IMR-90 (cell line): ENCODE measurements at regions not wholly inside any gene's neighbourhood (a gene's known extent, or its start where the extent isn't known, plus 50 kb on each side); places are given as distances from the start of the nearest gene placed in this dataset.

Experiments
- ATAC-seq: fragments of 200-7000 bp; cut with Tn5 transposase; 2 replicates; pipeline ENCODE4 v1.9.1; 2020; ENCODE audit warnings: low read depth, mild to moderate bottlenecking, moderate library complexity
- BruUV-seq: library from RNA; stranded (reverse); fragments of 400-500 nt; replicated peaks from 2 replicates; lab custom pipeline; 2021; lab: Mats Ljungman, UMichigan
- CTCF ChIA-PET: fragments of 300-600 bp; formaldehyde crosslinking; extraction: SDS; loops from one replicate; lab custom pipeline; 2021; ENCODE audit warnings: antibody characterized with exemption; lab: Yijun Ruan, JAX
- POLR2A ChIA-PET: fragments of 300-600 bp; sonication (Branson Sonifier 250); formaldehyde crosslinking; loops from one replicate; lab custom pipeline; 2022; ENCODE audit warnings: antibody characterized with exemption; ENCODE audit not compliant: unreplicated experiment; lab: Charles Lee
- DNase-seq: peaks from one replicate; pipeline ENCODE4 v3.0.0; 2013
- H2AFZ ChIP-seq: replicated peaks from 2 replicates; pipeline ENCODE3; 2013; ENCODE audit warnings: low read length, mild to moderate bottlenecking; ENCODE audit not compliant: poor library complexity
- H2AK5ac ChIP-seq: 2 replicates; pipeline ENCODE4 v1.6.1; 2013; ENCODE audit warnings: low read depth, low read length, inconsistent platforms
- H2AK9ac ChIP-seq: replicated peaks from 2 replicates; pipeline ENCODE3; 2013; ENCODE audit warnings: mild to moderate bottlenecking, low read depth, low read length, moderate library complexity; ENCODE audit not compliant: poor library complexity
- H2BK120ac ChIP-seq: 2 replicates; pipeline ENCODE4 v1.6.1; 2013; ENCODE audit warnings: low read depth, low read length, inconsistent platforms
- H2BK15ac ChIP-seq: 3 replicates; pipeline ENCODE4 v1.6.1; 2013; ENCODE audit warnings: low read depth, low read length, inconsistent platforms
- H2BK20ac ChIP-seq: 2 replicates; pipeline ENCODE4 v1.6.1; 2013; ENCODE audit warnings: low read depth, mild to moderate bottlenecking, inconsistent platforms, low read length, moderate library complexity
- H2BK5ac ChIP-seq: 2 replicates; pipeline ENCODE4 v1.6.1; 2013; ENCODE audit warnings: mild to moderate bottlenecking, low read depth, low read length, inconsistent platforms; ENCODE audit not compliant: poor library complexity, severe bottlenecking
- H3K14ac ChIP-seq: replicated peaks from 2 replicates; pipeline ENCODE4 v1.6.1; 2013; ENCODE audit warnings: low read depth, low read length, inconsistent platforms
- H3K18ac ChIP-seq: 2 replicates; pipeline ENCODE4 v1.6.1; 2013; ENCODE audit warnings: low read depth, low read length, control low read depth
- H3K23ac ChIP-seq: 2 replicates; pipeline ENCODE4 v1.6.1; 2013; ENCODE audit warnings: low read depth, low read length, inconsistent platforms
- H3K27ac ChIP-seq: 2 replicates; pipeline ENCODE4 v1.5.1; 2013; ENCODE audit warnings: mild to moderate bottlenecking, control low read depth, low read length; ENCODE audit not compliant: insufficient read depth
- H3K27me3 ChIP-seq: 2 replicates; pipeline ENCODE4 v1.6.1; 2013; ENCODE audit warnings: low read length; ENCODE audit not compliant: control insufficient read depth, insufficient read depth
- H3K36me3 ChIP-seq: 2 replicates; pipeline ENCODE4 v1.6.1; 2013; ENCODE audit warnings: low read length, mixed read lengths; ENCODE audit not compliant: control insufficient read depth, insufficient read depth
- H3K4ac ChIP-seq: 2 replicates; pipeline ENCODE4 v1.6.1; 2013; ENCODE audit warnings: low read depth, low read length, inconsistent platforms
- H3K4me1 ChIP-seq: 2 replicates; pipeline ENCODE4 v1.6.1; 2013; ENCODE audit warnings: low read length, mixed read lengths; ENCODE audit not compliant: control insufficient read depth, insufficient read depth
- H3K4me2 ChIP-seq: 2 replicates; pipeline ENCODE4 v1.6.1; 2013; ENCODE audit warnings: low read depth, mild to moderate bottlenecking, control low read depth, low read length, moderate library complexity
- H3K4me3 ChIP-seq: 2 replicates; pipeline ENCODE4 v1.5.1; 2013; ENCODE audit warnings: low read depth, mild to moderate bottlenecking, control low read depth, low read length, moderate library complexity; ENCODE audit not compliant: insufficient read depth
- H3K56ac ChIP-seq: 2 replicates; pipeline ENCODE4 v1.6.1; 2013; ENCODE audit warnings: low read length, inconsistent platforms; ENCODE audit not compliant: insufficient read depth; ENCODE audit errors: extremely low read depth
- H3K79me1 ChIP-seq, 2 experiments: 2 replicates each; pipeline ENCODE4 v1.6.1; 2013; ENCODE audit warnings: low read length in 2 of 2, inconsistent platforms in 1 of 2, low read depth in 1 of 2
- H3K9ac ChIP-seq: 2 replicates; pipeline ENCODE4 v1.6.1; 2013; ENCODE audit warnings: low read depth, low read length, control low read depth
- H3K9me1 ChIP-seq: 2 replicates; pipeline ENCODE4 v1.6.1; 2013; ENCODE audit warnings: low read length, inconsistent platforms; ENCODE audit not compliant: insufficient read depth
- H3K9me3 ChIP-seq: 2 replicates; pipeline ENCODE4 v1.6.1; 2013; ENCODE audit warnings: low read length; ENCODE audit not compliant: control insufficient read depth, insufficient read depth
- H4K20me1 ChIP-seq: 2 replicates; pipeline ENCODE4 v1.6.1; 2013; ENCODE audit warnings: low read length, inconsistent platforms; ENCODE audit not compliant: insufficient read depth
- H4K5ac ChIP-seq: 2 replicates; pipeline ENCODE4 v1.6.1; 2013; ENCODE audit warnings: mild to moderate bottlenecking, low read depth, low read length, control low read depth
- H4K8ac ChIP-seq, 2 experiments: 2 replicates each; pipeline ENCODE4 v1.6.1; 2013; ENCODE audit warnings: low read depth in 2 of 2, low read length in 2 of 2, control low read depth in 1 of 2, inconsistent platforms in 1 of 2
- H4K91ac ChIP-seq: 2 replicates; pipeline ENCODE4 v1.6.1; 2013; ENCODE audit warnings: low read depth, low read length, inconsistent platforms; ENCODE audit not compliant: insufficient read depth
- BHLHE40 ChIP-seq: fragments of 150-350 bp; IDR thresholded peaks from 2 replicates; pipeline ENCODE4 v1.6.1; 2016; ENCODE audit warnings: mild to moderate bottlenecking, low read depth, low read length
- CEBPB ChIP-seq: IDR thresholded peaks from 2 replicates; pipeline ENCODE4 v1.6.1; 2012; ENCODE audit warnings: low read depth, low read length, improper control_type of control experiment
- CHD1 ChIP-seq: IDR thresholded peaks from 2 replicates; pipeline ENCODE4 v1.6.1; 2012; ENCODE audit warnings: low read depth, low read length, improper control_type of control experiment
- CTCF ChIP-seq: conservative IDR thresholded peaks from 2 replicates; pipeline ENCODE4 v1.5.1; 2012; ENCODE audit warnings: mild to moderate bottlenecking, low read depth, low read length, improper control_type of control experiment
- ELK1 ChIP-seq: fragments of 150-350 bp; IDR thresholded peaks from 2 replicates; pipeline ENCODE4 v1.6.1; 2016; ENCODE audit warnings: low read depth, mild to moderate bottlenecking, low read length, moderate library complexity, borderline replicate concordance
- FOS ChIP-seq: fragments of 150-350 bp; IDR thresholded peaks from 2 replicates; pipeline ENCODE4 v1.6.1; 2016; ENCODE audit warnings: low read depth, low read length
- MAFK ChIP-seq: IDR thresholded peaks from 2 replicates; pipeline ENCODE4 v1.6.1; 2012; ENCODE audit warnings: low read depth, low read length, improper control_type of control experiment
- MAZ ChIP-seq: IDR thresholded peaks from 2 replicates; pipeline ENCODE4 v1.6.1; 2012; ENCODE audit warnings: low read depth, mild to moderate bottlenecking, low read length, improper control_type of control experiment, moderate library complexity, borderline replicate concordance
- MXI1 ChIP-seq: IDR thresholded peaks from 2 replicates; pipeline ENCODE4 v1.6.1; 2012; ENCODE audit warnings: low read depth, mild to moderate bottlenecking, low read length, moderate library complexity, borderline replicate concordance
- NFE2L2 ChIP-seq: fragments of 150-350 bp; IDR thresholded peaks from 2 replicates; pipeline ENCODE4 v1.6.1; 2016; ENCODE audit warnings: low read depth, mild to moderate bottlenecking, low read length
- POLR2A ChIP-seq: IDR thresholded peaks from 2 replicates; pipeline ENCODE4 v1.6.1; 2012; ENCODE audit warnings: mild to moderate bottlenecking, low read depth, low read length
- RAD21 ChIP-seq: IDR thresholded peaks from 2 replicates; pipeline ENCODE4 v1.6.1; 2012; ENCODE audit warnings: low read length, improper control_type of control experiment
- RCOR1 ChIP-seq: IDR thresholded peaks from 2 replicates; pipeline ENCODE4 v1.6.1; 2012; ENCODE audit warnings: mild to moderate bottlenecking, low read length, improper control_type of control experiment; ENCODE audit not compliant: insufficient replicate concordance
- RFX5 ChIP-seq: IDR thresholded peaks from 2 replicates; pipeline ENCODE4 v1.8.0; 2012; ENCODE audit warnings: low read depth, mild to moderate bottlenecking, low read length, moderate library complexity
- SMC3 ChIP-seq: fragments of 150-350 bp; IDR thresholded peaks from 2 replicates; pipeline ENCODE4 v1.6.1; 2016; ENCODE audit warnings: low read depth, mild to moderate bottlenecking, antibody characterized with exemption, low read length, moderate library complexity
- USF2 ChIP-seq: fragments of 150-350 bp; IDR thresholded peaks from 2 replicates; pipeline ENCODE4 v1.6.1; 2017; ENCODE audit warnings: mild to moderate bottlenecking, antibody characterized with exemption, low read length, low read depth
- WGBS, 2 experiments: methylation state at CpG; one replicate each; pipeline versions ENCODE4 v1.1.5 to v1.1.7; 2013; ENCODE audit warnings: missing lambda C conversion rate in 2 of 2; ENCODE audit not compliant: insufficient read length in 1 of 2; ENCODE audit errors: extremely low coverage in 2 of 2; 5-methylcytosine and 5-hydroxymethylcytosine counted together
- dilution Hi-C: fragments of 300-500 bp; cut with HindIII; formaldehyde crosslinking; loops from one replicate; pipeline ENCODE4 v1.14.3; 2018; ENCODE audit warnings: low sequenced_read_pairs; ENCODE audit not compliant: unreplicated experiment
- in situ Hi-C: fragments of 300-500 bp; cut with MboI; formaldehyde crosslinking; loops from 3 replicates; pipeline ENCODE4 v1.14.3; 2019; ENCODE audit warnings: low sequenced_read_pairs, inconsistent platforms, mixed read lengths
- intact Hi-C: fragments of 100-400 bp; cut with micrococcal nuclease; formaldehyde crosslinking; loops from 2 replicates; pipeline ENCODE4 v1.10.0; 2022

- H3K36me3 ChIP-seq, result no peaks in the 10 kb centered on the region
- in situ Hi-C loops (no loop called here), dilution Hi-C loops (no loop called here), intact Hi-C loops (no loop called here)
- POLR2A ChIA-PET, result no interaction called here
- no peak overlapping the region for H3K18ac ChIP-seq
- no peak overlapping the region for H2BK120ac ChIP-seq
- H3K4ac ChIP-seq, result no peak overlapping the region
- DNase-seq (no peak), ATAC-seq (no peak)
- H2BK20ac ChIP-seq, result no peak overlapping the region
- no peak overlapping the region for H4K8ac ChIP-seq
- H3K56ac ChIP-seq, result no peak overlapping the region
- no peak for TF ChIP-seq USF2
- no peak for TF ChIP-seq MAZ
- no peak for TF ChIP-seq POLR2A
- no peak for TF ChIP-seq MXI1
- no peak for TF ChIP-seq MAFK
- no peak for TF ChIP-seq CTCF
- TF ChIP-seq RAD21, result no peak
- no peak for TF ChIP-seq CHD1
- TF ChIP-seq RFX5, result no peak
- TF ChIP-seq CEBPB, result no peak
- no peak for TF ChIP-seq SMC3
- no peak for TF ChIP-seq BHLHE40
- TF ChIP-seq NFE2L2, result no peak
- no peak for TF ChIP-seq ELK1
- TF ChIP-seq RCOR1, result no peak
- TF ChIP-seq FOS, result no peak
- H3K14ac ChIP-seq, result no peak overlapping the region
- H2BK5ac ChIP-seq, result no peak overlapping the region
- CTCF ChIA-PET, result interaction anchor here (0.6 kb wide), 1 partner anchor 173 kb away, joined by 3 read pairs; no protein-coding TSS in a partner anchor
- no peak overlapping the region for H3K4me2 ChIP-seq
- no peak overlapping the region for H3K4me3 ChIP-seq
- H2BK15ac ChIP-seq, result no peak overlapping the region
- no peak overlapping the region for H2AK9ac ChIP-seq
- BruUV-seq, result no TSS peak
- H2AK5ac ChIP-seq, result no peak overlapping the region
- H3K79me1 ChIP-seq, result no peaks in the 10 kb centered on the region
- no peaks in the 10 kb centered on the region for H3K9me1 ChIP-seq
- no peaks in the 10 kb centered on the region for H3K27me3 ChIP-seq
- no peak overlapping the region for H4K5ac ChIP-seq
- H3K23ac ChIP-seq, result no peak overlapping the region
- H3K4me1 ChIP-seq, result no peaks in the 10 kb centered on the region
- WGBS, 2 experiments, result no CpG with 5 or more reads among the region's 1 CpG
- no peak overlapping the region for H3K27ac ChIP-seq
- H4K91ac ChIP-seq, result no peak overlapping the region
- H4K20me1 ChIP-seq, result no peaks in the 10 kb centered on the region
- no peak overlapping the region for H2AFZ ChIP-seq
- H3K9me3 ChIP-seq, result no peaks in the 10 kb centered on the region; the same call in 1 of the 2 replicates
- H3K9ac ChIP-seq, result no peak overlapping the region
Observed at GRCh38 chr12:72889791-72890190, 617.6 kb downstream of the TRHDE start.
